ENCODE measurements at regions not wholly inside any gene's neighbourhood (a gene's known extent, or its start where the extent isn't known, plus 50 kb on each side); places are given as distances from the start of the nearest gene placed in this dataset.

- no peak for TF ChIP-seq CTCF (conservative IDR thresholded peaks at IDR 0.05; ENCODE audit: low read length)
- no peak for TF ChIP-seq EZH2phosphoT487 (IDR thresholded peaks at IDR 0.05; ENCODE audit: borderline replicate concordance, low read depth, low read length)
These were observed 386.0 kb upstream of the NECTIN3 start for GRCh38 chr3:110685630-110686029.
